NCI-H748 (cell line): ENCODE measurements at regions not wholly inside any gene's neighbourhood (a gene's known extent, or its start where the extent isn't known, plus 50 kb on each side); places are given as distances from the start of the nearest gene placed in this dataset.
"Not testable (repeated sequence)": the region's sequence is repeated elsewhere in the genome, so short reads cannot be mapped to it uniquely, and the experiment has no call there.

Experiments used
- DNase-seq: peaks from one replicate; lab custom pipeline; 2025; ENCODE audit not compliant: unreplicated experiment; lab: John Stamatoyannopoulos, UW

DNA sequence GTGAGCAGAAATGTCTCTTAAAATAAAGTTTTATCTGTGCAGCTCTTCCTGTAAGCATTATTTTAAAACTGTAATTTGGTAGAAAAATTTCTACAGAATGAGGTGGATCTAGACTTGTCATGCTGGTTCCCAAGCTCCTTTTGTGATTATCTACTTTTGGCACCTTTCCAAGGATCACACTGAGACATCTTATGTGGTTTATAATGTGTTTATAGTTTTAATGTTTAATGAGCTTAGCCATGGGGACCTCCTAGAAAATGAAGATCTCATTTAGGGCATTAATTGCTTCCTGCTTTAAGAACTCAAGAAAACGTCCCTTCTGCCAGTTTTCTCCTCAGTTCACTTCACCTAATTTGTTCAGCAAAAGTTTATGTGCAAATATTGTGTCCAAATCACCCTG is 468.4 kb downstream of the SUCLG1 start:
- peak; percentile 84 for DNase-seq

GRCh38 chr2:83976628-83977027 is 482.5 kb downstream of the SUCLG1 start:
- DNase-seq, result not testable (repeated sequence)

- no peak for DNase-seq
These were observed 487.0 kb downstream of the SUCLG1 start for GRCh38 chr2:83972128-83972527.

GRCh38 chr2:83971547-83971946 is 487.5 kb downstream of the SUCLG1 start:
- DNase-seq, result no peak

GRCh38 chr2:83970217-83970929 is 488.7 kb downstream of the SUCLG1 start:
- no peak for DNase-seq

DNA sequence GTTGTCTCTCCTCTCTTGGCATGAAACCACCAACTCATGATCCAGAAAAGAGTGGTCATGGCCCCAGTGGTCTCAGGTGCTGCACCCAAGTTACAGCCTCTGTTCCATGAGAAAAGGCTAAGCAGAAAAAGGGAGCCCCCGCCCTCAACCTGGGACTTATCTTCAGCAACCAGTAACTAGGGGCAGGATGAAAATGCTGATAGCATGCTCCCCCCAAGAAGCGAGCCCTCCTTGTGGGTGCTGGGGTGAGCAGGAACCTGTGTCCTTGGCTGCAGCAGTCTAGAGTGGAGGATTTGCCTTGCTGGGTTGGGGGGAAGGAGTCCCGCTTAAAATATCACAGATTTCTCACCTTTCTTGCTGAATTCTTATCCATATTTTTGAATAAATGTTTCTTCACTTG is 490.0 kb downstream of the SUCLG1 start:
- no peak for DNase-seq

DNA sequence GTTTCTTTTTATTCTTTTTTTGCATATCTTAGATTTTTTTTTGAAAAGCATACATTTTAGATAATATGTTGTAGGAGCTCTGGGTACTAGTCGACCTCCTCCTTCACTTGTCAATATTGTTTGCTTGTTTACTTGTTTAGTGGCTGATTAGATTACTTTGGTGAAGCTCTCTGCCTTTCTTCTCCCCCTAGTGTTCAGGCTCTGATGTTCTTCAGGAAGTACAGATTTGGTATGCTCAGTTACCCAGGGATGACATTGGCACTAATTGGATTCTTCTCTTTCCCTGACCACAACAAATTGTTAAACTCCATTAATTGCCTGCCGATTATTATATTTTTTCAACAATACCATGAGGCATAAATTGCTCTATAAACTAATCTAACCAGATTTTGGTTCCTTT is 491.2 kb downstream of the SUCLG1 start:
- no peak for DNase-seq

- DNase-seq, result not testable (repeated sequence)
These were observed 492.1 kb downstream of the SUCLG1 start for GRCh38 chr2:83966946-83967345.

GRCh38 chr2:83961512-83961911 is 497.6 kb downstream of the SUCLG1 start:
- no peak for DNase-seq

GRCh38 chr2:83960371-83960770 is 498.7 kb downstream of the SUCLG1 start:
- DNase-seq, result no peak

- DNase-seq, result no peak
These were observed 499.8 kb downstream of the SUCLG1 start for GRCh38 chr2:83959266-83959665.

DNA sequence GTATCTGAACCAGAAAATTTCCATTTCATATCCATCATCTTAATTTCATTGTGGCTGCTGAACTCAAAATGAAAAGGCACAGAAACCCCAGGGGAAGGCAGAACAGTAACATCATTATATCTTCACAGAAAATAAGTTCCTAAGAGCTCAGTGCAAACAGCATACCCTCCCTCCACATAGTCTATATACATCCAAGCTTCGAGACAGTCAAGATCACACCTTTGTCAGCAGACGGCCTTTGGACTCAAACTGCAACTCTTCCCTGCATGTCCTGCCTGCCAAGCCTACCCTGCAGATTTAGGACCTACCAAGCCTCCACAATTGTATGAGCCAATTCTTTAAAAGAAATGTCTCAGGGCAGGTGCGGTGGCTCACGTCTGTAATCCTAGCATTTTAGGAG is 502.1 kb downstream of the SUCLG1 start:
- DNase-seq, result no peak

DNA sequence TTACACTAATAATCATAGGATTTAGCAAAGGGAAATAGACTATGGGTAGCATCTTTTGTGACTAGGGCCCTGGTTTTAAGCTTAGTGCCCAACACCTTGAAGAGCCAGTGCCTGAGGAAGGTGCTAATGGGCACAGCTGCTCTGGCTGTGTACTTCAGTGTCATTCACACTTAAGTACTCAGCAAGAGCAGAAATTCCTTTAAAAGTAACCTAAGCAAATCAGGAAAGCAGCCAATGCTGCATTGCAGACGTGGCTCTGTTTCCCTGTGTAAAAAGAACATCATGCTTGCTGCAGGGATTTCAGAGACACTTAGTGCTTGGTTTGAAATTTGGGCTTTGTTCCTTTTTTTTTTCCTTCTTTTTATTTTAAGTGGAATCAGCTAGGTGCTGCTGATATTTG is 505.4 kb downstream of the SUCLG1 start:
- DNase-seq, result peak; percentile 0

- DNase-seq, result no peak
These were observed 507.6 kb downstream of the SUCLG1 start for GRCh38 chr2:83951378-83951947.

DNA sequence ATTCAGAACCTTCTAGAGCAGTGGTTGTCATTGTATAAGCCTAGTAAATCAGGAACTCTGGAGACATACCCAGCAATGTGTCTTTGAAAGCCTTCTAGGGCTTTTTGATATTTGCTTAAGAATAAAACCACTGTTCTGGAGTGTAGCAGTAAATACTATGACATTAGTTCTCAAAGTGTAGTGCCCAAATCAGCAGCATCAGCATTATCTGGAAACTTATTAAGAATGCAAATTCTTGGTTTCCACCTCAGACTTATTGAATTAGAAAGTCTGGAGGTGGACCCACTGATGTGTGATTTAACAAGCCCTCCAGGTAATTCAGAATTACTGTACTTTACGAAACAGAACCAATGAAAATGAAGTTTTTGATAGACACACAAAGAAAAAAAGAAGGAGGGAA is 509.7 kb downstream of the SUCLG1 start:
- DNase-seq, result no peak

GRCh38 chr2:83944191-83944590 is 514.9 kb downstream of the SUCLG1 start:
- DNase-seq, result no peak

DNA sequence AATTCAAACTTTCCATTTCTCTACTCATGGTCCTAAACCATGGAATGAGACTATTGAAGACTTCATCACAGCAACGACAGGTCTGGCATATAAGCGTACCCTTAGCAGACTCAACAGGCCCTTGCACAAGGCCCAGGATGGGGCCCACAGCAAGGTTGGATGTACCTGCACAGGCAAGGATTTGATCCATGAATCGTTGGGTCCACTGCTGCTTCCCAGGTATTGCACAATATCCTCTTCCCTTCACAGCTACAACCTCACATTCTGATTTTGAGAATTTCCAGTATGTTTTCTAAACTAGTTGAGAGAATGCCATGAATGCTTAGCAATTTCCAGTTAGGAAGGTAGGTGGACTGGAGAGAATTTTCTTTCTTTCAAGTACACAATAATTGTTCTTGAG is 515.8 kb downstream of the SUCLG1 start:
- no peak for DNase-seq

GRCh38 chr2:83941886-83942285 is 517.2 kb downstream of the SUCLG1 start:
- DNase-seq, result no peak

- no peak for DNase-seq
These were observed 525.3 kb downstream of the SUCLG1 start for GRCh38 chr2:83933749-83934148.

DNA sequence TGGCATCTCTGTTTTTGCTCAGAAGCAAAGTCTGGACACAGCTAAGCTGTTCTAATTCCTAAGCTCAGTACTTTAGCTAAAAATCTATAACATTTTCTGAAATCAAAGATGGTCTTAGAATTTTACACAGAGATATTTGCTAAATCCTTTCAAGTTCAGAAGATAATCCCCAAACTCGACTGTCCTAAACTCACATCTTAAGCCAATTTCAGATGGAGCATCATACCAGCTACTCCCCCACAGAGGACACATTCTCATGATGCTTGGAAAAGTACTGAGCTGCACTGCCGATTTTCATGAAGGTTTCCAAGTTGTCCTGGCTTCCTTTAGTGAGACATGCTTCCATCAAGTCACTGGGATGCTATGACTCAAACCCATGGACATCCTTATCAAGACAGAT is 535.5 kb downstream of the SUCLG1 start:
- DNase-seq, result no peak

DNA sequence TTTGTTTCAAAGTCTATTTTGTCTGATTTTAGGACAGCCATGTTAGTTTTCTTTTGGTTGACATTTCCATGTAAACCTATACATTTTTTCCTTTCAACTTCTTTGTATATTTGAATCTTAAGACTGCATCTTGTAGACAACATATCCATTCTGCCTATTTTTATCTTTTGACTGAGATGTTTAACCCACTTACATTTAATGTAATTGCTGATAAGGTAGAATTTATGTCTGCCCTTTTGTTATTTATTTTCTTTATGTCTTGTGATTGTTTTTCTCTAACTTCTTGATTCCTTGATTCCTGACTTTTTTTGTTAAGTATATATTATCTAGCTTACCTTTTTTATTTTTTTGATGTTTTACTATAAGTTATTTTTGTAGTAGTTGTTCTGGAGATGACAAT is 542.5 kb downstream of the SUCLG1 start:
- no peak for DNase-seq

DNA sequence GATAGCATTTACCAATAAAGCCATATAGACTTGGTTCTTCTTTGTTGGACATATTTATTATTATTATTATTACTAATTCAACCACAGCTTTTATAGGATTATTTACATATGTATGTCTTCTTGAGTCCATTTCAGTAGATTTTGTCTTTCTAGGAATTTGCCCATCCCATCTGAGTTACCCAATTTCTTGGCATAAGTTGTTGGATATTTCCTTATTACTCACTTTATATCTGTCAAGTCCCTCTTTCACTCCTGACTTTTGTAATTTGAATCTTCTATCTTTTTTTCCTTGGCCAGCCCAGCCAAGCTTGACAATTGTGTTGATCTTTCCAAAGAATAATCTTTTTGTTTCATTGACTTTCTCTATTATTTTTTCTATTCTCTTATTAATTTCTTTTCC is 543.7 kb downstream of the SUCLG1 start:
- no peak for DNase-seq

DNA sequence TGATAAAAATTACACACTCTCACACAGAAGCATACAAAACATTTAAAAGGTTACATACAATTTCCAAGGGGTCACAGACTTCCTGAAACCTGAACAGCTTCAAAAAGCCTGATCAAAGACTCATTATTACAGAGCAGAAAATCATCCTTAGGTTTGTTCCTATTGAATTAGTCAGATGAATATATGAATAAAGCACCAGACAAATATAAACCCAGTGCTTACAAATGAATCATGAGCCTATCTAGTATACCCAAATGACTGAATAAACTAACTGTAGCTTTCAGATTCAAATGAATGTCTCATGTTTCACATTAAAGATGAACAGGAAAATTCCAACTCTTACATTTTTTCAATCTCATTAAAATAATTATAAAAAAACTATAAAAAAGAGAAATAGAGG is 550.3 kb downstream of the SUCLG1 start:
- DNase-seq, result no peak
